BLaER1 (cell line): ENCODE measurements at regions not wholly inside any gene's neighbourhood (a gene's known extent, or its start where the extent isn't known, plus 50 kb on each side); places are given as distances from the start of the nearest gene placed in this dataset.

ENCODE experiments used
- H3K27ac ChIP-seq: shearing (Covaris generic); formaldehyde crosslinking; 2 replicates; pipeline ENCODE4 v1.8.1; 2022
- H3K27me3 ChIP-seq: shearing (Covaris generic); formaldehyde crosslinking; 2 replicates; pipeline ENCODE4 v1.8.1; 2022
- H3K36me3 ChIP-seq: shearing (Covaris generic); formaldehyde crosslinking; 2 replicates; pipeline ENCODE4 v1.8.1; 2022
- H3K4me1 ChIP-seq: shearing (Covaris generic); formaldehyde crosslinking; 2 replicates; pipeline ENCODE4 v1.8.1; 2022
- H3K4me2 ChIP-seq: shearing (Covaris generic); formaldehyde crosslinking; 2 replicates; pipeline ENCODE4 v1.8.1; 2022
- H3K4me3 ChIP-seq: shearing (Covaris generic); formaldehyde crosslinking; 2 replicates; pipeline ENCODE4 v1.8.1; 2022
- H3K9ac ChIP-seq: shearing (Covaris generic); formaldehyde crosslinking; 2 replicates; pipeline ENCODE4 v1.8.1; 2022
- H3K9me3 ChIP-seq: shearing (Covaris generic); formaldehyde crosslinking; 2 replicates; pipeline ENCODE4 v1.8.1; 2022
- H4K20me1 ChIP-seq: shearing (Covaris generic); formaldehyde crosslinking; 2 replicates; pipeline ENCODE4 v1.8.1; 2022
- Cebpa-rat ChIP-seq: shearing (Covaris generic); IDR thresholded peaks from 2 replicates; pipeline ENCODE4 v1.8.1; 2022

GRCh38 chr4:129387666-129388065 is 291.7 kb downstream of the C4orf33 start:
- Histone ChIP-seq H3K9me3 (peaks cover 12% of the 10 kb centered on the region), H3K27me3 (no peaks in the 10 kb centered on the region; the same call in 1 of the 2 replicates), H3K27ac (no peak overlapping the region), H3K4me2 (no peak overlapping the region), H3K9ac (no peak overlapping the region), H3K36me3 (no peaks in the 10 kb centered on the region), H3K4me3 (no peak overlapping the region), H4K20me1 (no peaks in the 10 kb centered on the region), H3K4me1 (peaks cover 10% of the 10 kb centered on the region)
- TF ChIP-seq Cebpa-rat: no peak

- H3K27me3 ChIP-seq: no peaks in the 10 kb centered on the region; the same call in 1 of the 2 replicates
These were observed 298.0 kb downstream of the C4orf33 start for GRCh38 chr4:129393976-129394375.

DNA sequence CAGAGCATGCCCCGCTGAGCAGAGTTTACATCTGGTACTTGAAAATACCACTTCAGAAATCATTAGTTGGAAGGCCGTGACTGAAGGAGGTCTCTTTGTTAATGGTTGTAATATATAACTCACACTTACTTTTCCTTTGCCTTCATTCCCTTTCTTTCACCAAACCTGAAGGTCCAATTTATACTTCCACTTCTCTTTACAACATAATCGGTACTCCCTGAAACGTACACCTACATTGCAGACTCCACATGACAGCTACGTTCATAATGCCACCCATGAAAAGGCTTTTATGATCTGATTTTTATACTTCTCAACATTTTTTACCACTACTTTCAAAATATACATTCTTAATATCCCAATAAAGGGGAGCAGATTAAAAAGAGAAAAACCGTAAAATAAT is 298.7 kb downstream of the C4orf33 start:
- Histone ChIP-seq H3K27ac (no peak overlapping the region), H3K4me1 (no peaks in the 10 kb centered on the region), H3K27me3 (no peaks in the 10 kb centered on the region; the same call in 1 of the 2 replicates), H3K9me3 (peaks cover 39% of the 10 kb centered on the region), H3K36me3 (no peaks in the 10 kb centered on the region), H3K4me2 (no peak overlapping the region), H4K20me1 (no peaks in the 10 kb centered on the region), H3K9ac (no peak overlapping the region), H3K4me3 (no peak overlapping the region)
- TF ChIP-seq Cebpa-rat: no peak

More at GRCh38 chr4:129393976-129394375, 298.0 kb downstream of the C4orf33 start:
- Histone ChIP-seq H3K4me3 (no peak overlapping the region), H3K27ac (no peak overlapping the region), H3K9ac (no peak overlapping the region), H3K9me3 (peaks cover 32% of the 10 kb centered on the region), H3K4me2 (no peak overlapping the region), H3K4me1 (no peaks in the 10 kb centered on the region), H4K20me1 (no peaks in the 10 kb centered on the region), H3K36me3 (no peaks in the 10 kb centered on the region)
- TF ChIP-seq Cebpa-rat: no peak

DNA sequence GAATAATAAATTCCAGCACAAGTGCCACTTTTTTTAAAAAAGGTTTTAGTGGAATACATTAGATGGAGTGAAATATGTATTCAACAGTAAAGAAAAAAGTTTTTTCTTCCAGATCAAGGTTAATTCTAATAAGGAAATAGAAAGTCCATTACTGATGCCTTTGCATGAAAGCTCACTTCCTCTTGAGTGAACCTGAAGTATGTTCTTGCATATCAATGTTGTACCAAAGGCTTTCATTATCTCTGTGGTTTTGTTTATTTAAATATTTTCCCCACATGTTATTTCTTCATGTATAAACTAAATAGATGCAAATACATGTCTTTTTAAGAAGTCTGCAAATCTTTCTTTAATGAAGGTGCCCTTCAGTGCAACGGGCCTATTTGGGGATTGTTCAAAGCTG is 307.9 kb downstream of the C4orf33 start:
- no peak overlapping the region for H3K4me3 ChIP-seq
- H4K20me1 ChIP-seq: no peaks in the 10 kb centered on the region
- TF ChIP-seq Cebpa-rat: no peak
- H3K9me3 ChIP-seq: peaks cover 17% of the 10 kb centered on the region
- no peak overlapping the region for H3K4me2 ChIP-seq
- no peaks in the 10 kb centered on the region for H3K4me1 ChIP-seq
- no peak overlapping the region for H3K27ac ChIP-seq
- no peaks in the 10 kb centered on the region for H3K36me3 ChIP-seq
- no peak overlapping the region for H3K9ac ChIP-seq
- no peaks in the 10 kb centered on the region for H3K27me3 ChIP-seq

DNA sequence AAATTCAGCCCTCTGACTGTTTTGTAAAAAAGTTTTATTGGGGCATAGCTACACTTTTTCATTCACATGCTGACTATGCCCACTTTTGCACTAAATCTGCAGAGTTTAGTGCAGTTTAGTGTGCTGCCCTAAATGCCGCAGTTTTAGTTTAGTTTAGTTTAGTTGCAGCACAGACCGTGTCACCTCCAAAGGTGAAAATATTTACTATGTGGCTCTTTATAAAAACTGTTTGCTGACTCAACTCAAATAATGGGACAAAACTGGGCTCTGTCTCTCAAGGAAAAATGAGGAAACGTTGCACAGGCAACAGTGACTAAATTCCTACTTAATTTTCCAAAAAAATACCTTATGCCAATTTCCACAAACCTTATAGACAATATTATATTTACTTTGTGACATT is 314.2 kb downstream of the C4orf33 start:
- no peak overlapping the region for H3K27ac ChIP-seq
- no peak overlapping the region for H3K9ac ChIP-seq
- H3K4me3 ChIP-seq: no peak overlapping the region
- no peaks in the 10 kb centered on the region for H4K20me1 ChIP-seq
- H3K4me2 ChIP-seq: no peak overlapping the region
- no peaks in the 10 kb centered on the region for H3K9me3 ChIP-seq
- H3K4me1 ChIP-seq: no peaks in the 10 kb centered on the region
- no peak for TF ChIP-seq Cebpa-rat
- H3K36me3 ChIP-seq: no peaks in the 10 kb centered on the region
- no peaks in the 10 kb centered on the region for H3K27me3 ChIP-seq

GRCh38 chr4:129415004-129415403 is 319.1 kb downstream of the C4orf33 start:
- no peaks in the 10 kb centered on the region for H4K20me1 ChIP-seq
- H3K9me3 ChIP-seq: no peaks in the 10 kb centered on the region
- H3K4me3 ChIP-seq: no peak overlapping the region
- no peaks in the 10 kb centered on the region for H3K36me3 ChIP-seq
- no peak overlapping the region for H3K27ac ChIP-seq
- no peaks in the 10 kb centered on the region for H3K4me1 ChIP-seq
- no peak overlapping the region for H3K4me2 ChIP-seq
- H3K9ac ChIP-seq: no peak overlapping the region
- no peaks in the 10 kb centered on the region for H3K27me3 ChIP-seq
- no peak for TF ChIP-seq Cebpa-rat

- Histone ChIP-seq H3K9ac (no peak overlapping the region), H3K4me3 (no peak overlapping the region), H3K9me3 (no peaks in the 10 kb centered on the region), H3K27me3 (no peaks in the 10 kb centered on the region), H3K27ac (no peak overlapping the region), H3K36me3 (no peaks in the 10 kb centered on the region), H3K4me2 (no peak overlapping the region), H4K20me1 (no peaks in the 10 kb centered on the region), H3K4me1 (no peaks in the 10 kb centered on the region)
- no peak for TF ChIP-seq Cebpa-rat
These were observed 324.7 kb downstream of the C4orf33 start for GRCh38 chr4:129420637-129421036.

DNA sequence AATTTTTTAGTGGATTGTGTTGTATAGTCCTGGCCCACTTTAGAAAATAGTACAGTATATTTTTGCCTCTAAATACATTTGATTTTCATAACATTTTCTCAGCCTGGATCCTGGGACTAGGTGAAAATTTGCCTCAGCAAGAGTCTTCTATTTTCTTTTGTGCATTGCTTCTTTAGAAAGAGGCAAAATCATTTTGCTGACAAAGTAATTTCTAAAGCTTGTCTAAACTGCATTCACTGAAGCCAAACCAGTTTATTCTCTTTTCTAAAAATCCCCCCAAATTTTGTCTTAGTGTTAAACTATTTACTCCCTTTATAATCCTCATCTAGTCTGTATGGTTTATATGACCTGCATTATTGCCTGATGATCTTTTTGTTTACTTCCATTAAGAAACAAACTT is 326.3 kb downstream of the C4orf33 start:
- no peaks in the 10 kb centered on the region for H3K4me1 ChIP-seq
- H4K20me1 ChIP-seq: no peaks in the 10 kb centered on the region
- H3K27me3 ChIP-seq: no peaks in the 10 kb centered on the region
- TF ChIP-seq Cebpa-rat: no peak
- no peak overlapping the region for H3K4me3 ChIP-seq
- no peak overlapping the region for H3K9ac ChIP-seq
- H3K36me3 ChIP-seq: no peaks in the 10 kb centered on the region
- H3K27ac ChIP-seq: no peak overlapping the region
- H3K9me3 ChIP-seq: no peaks in the 10 kb centered on the region
- no peak overlapping the region for H3K4me2 ChIP-seq

DNA sequence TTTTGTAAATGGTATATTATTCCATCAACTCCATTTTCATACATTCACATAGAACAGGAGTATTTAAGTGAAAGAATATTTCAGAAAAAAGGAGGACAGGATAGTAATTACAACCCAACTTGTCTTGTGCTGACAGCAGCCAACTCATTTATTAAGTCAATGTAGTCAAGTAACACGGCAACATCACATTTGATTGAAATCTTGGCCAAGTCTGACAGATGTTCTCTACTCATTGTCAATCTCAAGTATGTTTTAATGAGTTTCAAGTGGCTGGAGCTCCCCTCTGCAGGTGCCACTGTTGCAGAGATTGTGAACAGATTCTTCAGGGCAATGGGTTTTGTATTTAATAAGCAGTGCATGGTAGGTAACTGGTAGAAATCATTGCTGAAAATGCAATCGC is 332.5 kb downstream of the C4orf33 start:
- no peaks in the 10 kb centered on the region for H3K36me3 ChIP-seq
- H3K9me3 ChIP-seq: no peaks in the 10 kb centered on the region
- H3K4me3 ChIP-seq: no peak overlapping the region

GRCh38 chr4:129429581-129430320 is 333.8 kb downstream of the C4orf33 start:
- Histone ChIP-seq H3K27me3 (no peaks in the 10 kb centered on the region), H3K9me3 (no peaks in the 10 kb centered on the region), H3K27ac (no peak overlapping the region), H3K4me1 (no peaks in the 10 kb centered on the region), H3K36me3 (no peaks in the 10 kb centered on the region), H4K20me1 (no peaks in the 10 kb centered on the region), H3K4me3 (no peak overlapping the region), H3K9ac (no peak overlapping the region), H3K4me2 (no peak overlapping the region)
- no peak for TF ChIP-seq Cebpa-rat

More for the DNA sequence above, 332.5 kb downstream of the C4orf33 start:
- H3K27ac ChIP-seq: no peak overlapping the region
- no peaks in the 10 kb centered on the region for H4K20me1 ChIP-seq
- H3K27me3 ChIP-seq: no peaks in the 10 kb centered on the region
- H3K4me1 ChIP-seq: no peaks in the 10 kb centered on the region
- TF ChIP-seq Cebpa-rat: no peak
- no peak overlapping the region for H3K4me2 ChIP-seq
- H3K9ac ChIP-seq: no peak overlapping the region

- no peaks in the 10 kb centered on the region for H3K4me1 ChIP-seq
- no peaks in the 10 kb centered on the region for H3K27me3 ChIP-seq
- no peaks in the 10 kb centered on the region for H3K36me3 ChIP-seq
- no peak for TF ChIP-seq Cebpa-rat
- H4K20me1 ChIP-seq: no peaks in the 10 kb centered on the region
- H3K9ac ChIP-seq: no peak overlapping the region
- H3K4me2 ChIP-seq: no peak overlapping the region
- H3K9me3 ChIP-seq: no peaks in the 10 kb centered on the region
- H3K27ac ChIP-seq: no peak overlapping the region
- H3K4me3 ChIP-seq: no peak overlapping the region
These were observed 341.4 kb downstream of the C4orf33 start for GRCh38 chr4:129437347-129437746.
